ENCODE measurements at regions not wholly inside any gene's neighbourhood (a gene's known extent, or its start where the extent isn't known, plus 50 kb on each side); places are given as distances from the start of the nearest gene placed in this dataset.

- no peak overlapping the region for H3K4me3 ChIP-seq
- DNase-seq = no peak
- intact Hi-C loops (cut with DNase I) = no loop called here
- no peaks in the 10 kb centered on the region for H3K36me3 ChIP-seq
- no peak overlapping the region for H3K27ac ChIP-seq
- no peaks in the 10 kb centered on the region for H3K9me3 ChIP-seq
- no peaks in the 10 kb centered on the region for H3K27me3 ChIP-seq
- TF ChIP-seq CTCF (IDR thresholded peaks at IDR 0.05) (no peak), POLR2A (IDR thresholded peaks at IDR 0.05) (no peak)
- H3K4me1 ChIP-seq = no peaks in the 10 kb centered on the region
Measured at GRCh38 chr1:56340977-56341376, 238.4 kb downstream of the PLPP3 start.

GRCh38 chr1:56339786-56340465 lies 239.4 kb downstream of the PLPP3 start:
- Histone ChIP-seq H3K27ac (no peak overlapping the region), H3K9me3 (no peaks in the 10 kb centered on the region), H3K4me1 (no peaks in the 10 kb centered on the region), H3K36me3 (no peaks in the 10 kb centered on the region), H3K27me3 (no peaks in the 10 kb centered on the region), H3K4me3 (no peak overlapping the region)
- intact Hi-C loops (cut with DNase I) = no loop called here
- TF ChIP-seq CTCF (IDR thresholded peaks at IDR 0.05) (no peak), POLR2A (IDR thresholded peaks at IDR 0.05) (no peak)
- 76 to 95% methylated on average over 5 to 6 of the region's 6 CpGs for whole genome bisulfite sequencing, 2 donors
- no peak for DNase-seq

GRCh38 chr1:56339093-56339492 lies 240.3 kb downstream of the PLPP3 start:
- H3K9me3 ChIP-seq = no peaks in the 10 kb centered on the region
- no peak overlapping the region for H3K27ac ChIP-seq
- DNase-seq = no peak
- H3K36me3 ChIP-seq = no peaks in the 10 kb centered on the region
- TF ChIP-seq CTCF (IDR thresholded peaks at IDR 0.05) (no peak), POLR2A (IDR thresholded peaks at IDR 0.05) (no peak)
- H3K27me3 ChIP-seq = no peaks in the 10 kb centered on the region
- WGBS, 2 donors = 72 to 87% methylated on average over 1 of the region's 1 CpG
- intact Hi-C loops (cut with DNase I) = no loop called here
- no peak overlapping the region for H3K4me3 ChIP-seq
- H3K4me1 ChIP-seq = no peaks in the 10 kb centered on the region

GRCh38 chr1:56336982-56337381 lies 242.4 kb downstream of the PLPP3 start:
- no peaks in the 10 kb centered on the region for H3K9me3 ChIP-seq
- no peak overlapping the region for H3K4me3 ChIP-seq
- DNase-seq = no peak
- no peaks in the 10 kb centered on the region for H3K36me3 ChIP-seq
- H3K4me1 ChIP-seq = no peaks in the 10 kb centered on the region
- intact Hi-C loops (cut with DNase I) = no loop called here
- H3K27ac ChIP-seq = no peak overlapping the region
- TF ChIP-seq POLR2A (IDR thresholded peaks at IDR 0.05) (no peak), CTCF (IDR thresholded peaks at IDR 0.05) (no peak)
- WGBS, 2 donors = 70 to 79% methylated on average over 2 of the region's 2 CpGs
- no peaks in the 10 kb centered on the region for H3K27me3 ChIP-seq

- Histone ChIP-seq H3K4me1 (peaks cover 0 to 3% (median 2%) of the 10 kb centered on the region in 3 donors), H3K4me3 (no peak overlapping the region), H3K9me3 (no peaks in the 10 kb centered on the region), H3K27ac (no peak overlapping the region), H3K36me3 (no peaks in the 10 kb centered on the region), H3K27me3 (no peaks in the 10 kb centered on the region)
- DNase-seq = no peak
- intact Hi-C loops (cut with DNase I) = no loop called here
- TF ChIP-seq CTCF (IDR thresholded peaks at IDR 0.05) = no peak
- no peak for TF ChIP-seq POLR2A (IDR thresholded peaks at IDR 0.05)
- 83 to 93% methylated on average over 1 of the region's 1 CpG for WGBS, 2 donors
Measured at GRCh38 chr1:56335394-56335793, 244.0 kb downstream of the PLPP3 start.
